Stimulated activated effector memory CD8-positive, alpha-beta T cell treated with anti-CD3 and anti-CD28 coated beads, Interleukin-12 subunit alpha, Interleukin-12 subunit beta, amount 100 ng/mL, for 72 hours (primary cell): ENCODE measurements at regions not wholly inside any gene's neighbourhood (a gene's known extent, or its start where the extent isn't known, plus 50 kb on each side); places are given as distances from the start of the nearest gene placed in this dataset.

Experiments used
- ATAC-seq: fragments of 150-1000 bp; cut with Tn5 transposase; 2 replicates; pipeline ENCODE4 v1.10.0; 2021
- DNase-seq, 2 donors: peaks; one replicate each; pipeline ENCODE4 v3.0.0; 2021 to 2022; ENCODE audit warnings: low spot score in 2 of 2
- H3K27ac Mint-ChIP-seq: one replicate; pipeline ENCODE4 v1.8.0; 2022; ENCODE audit warnings: mild to moderate bottlenecking, mixed read lengths
- H3K36me3 Mint-ChIP-seq: one replicate; pipeline ENCODE4 v1.8.0; 2022; ENCODE audit warnings: mild to moderate bottlenecking, mixed read lengths
- H3K4me1 Mint-ChIP-seq: one replicate; pipeline ENCODE4 v1.8.0; 2022; ENCODE audit warnings: mixed read lengths
- H3K4me3 Mint-ChIP-seq: one replicate; pipeline ENCODE4 v1.8.0; 2022; ENCODE audit warnings: mild to moderate bottlenecking, mixed read lengths
- H3K9me3 Mint-ChIP-seq: one replicate; pipeline ENCODE4 v1.8.0; 2022; ENCODE audit warnings: mixed read lengths

GRCh38 chr11:70604630-70605467, 206.5 kb downstream of the CTTN start:
- ATAC-seq (no peak), DNase-seq (no peak)
- no peak overlapping the region for H3K27ac Mint-ChIP-seq
- no peaks in the 10 kb centered on the region for H3K4me1 Mint-ChIP-seq
- no peaks in the 10 kb centered on the region for H3K9me3 Mint-ChIP-seq
- no peaks in the 10 kb centered on the region for H3K36me3 Mint-ChIP-seq
- H3K4me3 Mint-ChIP-seq: no peak overlapping the region

GRCh38 chr11:70605468-70605815, 207.1 kb downstream of the CTTN start:
- Mint-ChIP-seq H3K27ac (no peak overlapping the region), H3K9me3 (no peaks in the 10 kb centered on the region), H3K4me3 (no peak overlapping the region), H3K4me1 (no peaks in the 10 kb centered on the region), H3K36me3 (no peaks in the 10 kb centered on the region)
- DNase-seq (no peak), ATAC-seq (no peak)

GRCh38 chr11:70605846-70606245, 207.5 kb downstream of the CTTN start:
- DNase-seq: no peak
- no peaks in the 10 kb centered on the region for H3K9me3 Mint-ChIP-seq
- H3K27ac Mint-ChIP-seq: no peak overlapping the region
- no peak overlapping the region for H3K4me3 Mint-ChIP-seq
- H3K4me1 Mint-ChIP-seq: no peaks in the 10 kb centered on the region
- no peak for ATAC-seq
- H3K36me3 Mint-ChIP-seq: no peaks in the 10 kb centered on the region

DNA sequence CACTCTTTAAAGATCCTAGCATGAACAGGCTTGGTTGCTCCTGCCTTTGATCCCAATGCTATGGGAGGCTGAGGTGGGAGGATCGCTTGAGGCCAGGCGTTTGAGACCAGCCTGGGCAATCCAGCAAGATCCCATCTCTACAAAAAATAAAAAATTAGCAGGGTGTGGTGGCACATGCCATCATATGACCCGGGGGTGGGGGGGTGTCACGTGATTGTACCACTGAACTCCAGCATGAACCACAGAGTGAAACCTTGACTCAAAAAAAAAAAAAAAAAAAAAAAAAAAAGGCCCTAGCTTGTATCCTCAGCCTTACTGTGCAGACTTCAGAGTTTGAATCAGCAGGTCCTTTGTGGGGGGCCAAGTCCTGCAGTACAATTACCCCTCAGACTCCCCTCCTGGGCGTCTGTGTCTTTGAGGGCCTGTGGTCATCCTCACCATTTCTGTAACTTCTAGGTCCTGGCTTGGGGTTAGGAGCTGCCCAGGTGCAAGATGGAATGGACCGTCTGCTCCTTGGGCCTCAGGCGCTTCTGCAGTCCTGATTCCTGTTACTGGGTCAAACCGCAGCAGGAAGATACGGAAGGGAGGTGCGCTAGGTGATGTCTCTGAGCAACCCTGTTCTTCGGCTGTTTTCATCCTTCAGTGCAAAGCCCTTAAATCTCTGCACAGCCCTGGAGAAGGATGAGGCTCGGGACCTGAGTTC, 208.1 kb downstream of the CTTN start:
- Mint-ChIP-seq H3K4me3 (no peak overlapping the region), H3K27ac (no peak overlapping the region), H3K4me1 (no peaks in the 10 kb centered on the region), H3K9me3 (no peaks in the 10 kb centered on the region), H3K36me3 (no peaks in the 10 kb centered on the region)
- ATAC-seq: no peak
- DNase-seq: no peak

- ATAC-seq (no peak), DNase-seq (no peak)
- Mint-ChIP-seq H3K4me1 (no peaks in the 10 kb centered on the region), H3K27ac (no peak overlapping the region), H3K4me3 (no peak overlapping the region), H3K36me3 (no peaks in the 10 kb centered on the region), H3K9me3 (no peaks in the 10 kb centered on the region)
These were observed 208.6 kb downstream of the CTTN start for GRCh38 chr11:70606951-70607330.

DNA sequence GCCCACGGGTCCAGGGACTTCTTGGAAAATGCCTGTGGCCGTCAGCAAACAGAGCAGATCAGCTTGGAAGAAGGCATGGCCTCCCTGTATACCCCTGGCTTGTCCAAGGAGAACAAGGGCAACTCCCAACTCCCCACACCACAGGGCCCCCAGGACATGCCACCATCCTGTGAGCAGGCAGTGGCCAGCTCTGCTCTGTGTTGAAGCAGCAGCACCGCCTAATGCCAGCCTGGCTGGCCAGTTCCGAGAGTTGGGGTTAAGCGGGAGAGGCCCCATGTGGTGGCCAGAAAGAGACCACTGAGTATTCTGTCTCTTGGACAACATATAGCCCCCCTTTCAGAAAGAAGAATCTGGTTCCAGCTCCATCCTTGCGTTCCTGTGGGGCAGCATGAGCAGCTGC, 209.2 kb downstream of the CTTN start:
- no peak for ATAC-seq
- Mint-ChIP-seq H3K4me1 (no peaks in the 10 kb centered on the region), H3K4me3 (no peak overlapping the region), H3K36me3 (no peaks in the 10 kb centered on the region), H3K9me3 (no peaks in the 10 kb centered on the region), H3K27ac (no peak overlapping the region)
- DNase-seq: no peak

DNA sequence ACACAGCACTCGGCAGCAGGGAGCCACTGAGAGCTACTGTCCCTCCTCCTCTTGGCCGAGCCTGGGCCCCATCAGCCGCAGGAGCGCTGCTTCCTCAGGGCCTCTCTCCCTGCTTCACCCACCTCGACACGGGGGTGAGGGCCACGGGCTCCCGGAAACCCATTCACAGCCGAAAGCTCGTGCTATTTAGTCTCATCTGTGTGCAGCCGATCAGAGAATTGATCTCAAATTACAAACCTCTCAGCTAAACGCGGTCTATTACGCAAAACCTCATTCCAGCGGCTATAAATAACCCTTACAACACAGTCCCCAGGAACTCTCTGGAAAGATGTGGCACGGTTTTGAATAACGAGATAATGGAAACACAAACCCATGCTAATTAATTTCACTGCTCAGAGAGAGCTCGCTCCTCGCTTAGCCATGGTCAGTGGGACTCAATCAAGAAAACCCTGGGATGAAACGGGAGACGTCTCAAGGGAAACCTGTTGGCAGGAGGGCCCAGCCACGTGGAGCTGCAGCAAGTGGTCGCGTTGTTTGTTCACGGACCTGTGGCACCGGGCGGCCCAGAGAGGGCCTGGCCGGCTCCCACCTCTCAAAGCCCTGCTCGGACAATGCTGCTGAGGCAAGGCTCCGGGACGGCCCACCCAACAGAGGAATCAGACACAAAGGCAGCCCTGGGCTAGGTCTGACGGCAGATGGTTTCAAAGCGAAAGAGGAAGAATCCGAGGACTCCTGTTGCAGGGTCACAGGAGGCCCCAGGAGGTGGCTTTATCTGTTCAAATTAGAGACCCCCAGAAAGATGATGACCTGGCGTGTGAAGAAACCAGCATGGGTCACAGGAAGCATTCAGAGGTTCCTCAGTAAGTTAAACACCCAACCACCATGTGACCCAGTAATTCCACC, 210.5 kb downstream of the CTTN start:
- Mint-ChIP-seq H3K4me3 (no peak overlapping the region), H3K4me1 (no peaks in the 10 kb centered on the region), H3K27ac (no peak overlapping the region), H3K9me3 (no peaks in the 10 kb centered on the region), H3K36me3 (no peaks in the 10 kb centered on the region)
- ATAC-seq: no peak
- no peak for DNase-seq

GRCh38 chr11:70610566-70611565, 212.5 kb downstream of the CTTN start:
- no peaks in the 10 kb centered on the region for H3K4me1 Mint-ChIP-seq
- H3K9me3 Mint-ChIP-seq: no peaks in the 10 kb centered on the region
- no peak overlapping the region for H3K27ac Mint-ChIP-seq
- no peaks in the 10 kb centered on the region for H3K36me3 Mint-ChIP-seq
- ATAC-seq: no peak
- H3K4me3 Mint-ChIP-seq: no peak overlapping the region
- no peak for DNase-seq

- Mint-ChIP-seq H3K4me3 (no peak overlapping the region), H3K9me3 (no peaks in the 10 kb centered on the region), H3K27ac (no peak overlapping the region), H3K36me3 (no peaks in the 10 kb centered on the region), H3K4me1 (no peaks in the 10 kb centered on the region)
- DNase-seq: no peak
- ATAC-seq: no peak
These were observed 213.5 kb downstream of the CTTN start for GRCh38 chr11:70611821-70612220.

GRCh38 chr11:70612459-70613141, 214.3 kb downstream of the CTTN start:
- no peaks in the 10 kb centered on the region for H3K4me1 Mint-ChIP-seq
- ATAC-seq (no peak), DNase-seq (no peak)
- no peak overlapping the region for H3K4me3 Mint-ChIP-seq
- no peaks in the 10 kb centered on the region for H3K36me3 Mint-ChIP-seq
- H3K9me3 Mint-ChIP-seq: no peaks in the 10 kb centered on the region
- H3K27ac Mint-ChIP-seq: no peak overlapping the region

DNA sequence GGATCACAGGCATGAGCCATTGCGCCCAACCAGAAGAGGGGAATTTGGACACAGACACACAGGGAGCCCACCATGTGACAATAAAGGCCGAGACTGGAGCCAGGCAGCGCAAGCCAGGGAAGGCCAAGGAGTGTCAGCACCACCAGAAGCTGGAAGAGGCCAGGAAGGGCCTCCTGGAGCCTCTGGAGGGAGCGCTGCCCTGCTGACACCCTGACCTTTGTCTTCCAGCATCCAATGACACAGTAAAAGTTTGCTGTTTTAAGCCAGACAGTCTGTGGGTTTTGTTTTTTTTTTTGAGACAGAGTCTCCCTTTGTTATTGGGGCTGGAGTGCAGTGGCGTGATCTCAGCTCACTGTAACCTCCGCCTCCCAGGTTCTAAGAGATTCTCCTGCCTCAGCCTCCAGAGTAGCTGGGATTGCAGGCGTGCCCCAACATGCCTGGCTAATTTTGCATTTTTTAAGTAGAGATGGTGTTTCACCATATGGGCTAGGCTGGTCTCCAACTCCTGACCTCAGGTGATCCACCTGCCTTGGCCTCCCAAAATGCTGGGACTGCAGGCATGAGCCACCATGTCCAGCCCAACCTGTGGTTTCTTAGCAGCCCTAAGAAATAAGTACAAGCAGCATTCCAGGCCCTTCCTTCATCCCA, 215.8 kb downstream of the CTTN start:
- no peak for ATAC-seq
- H3K27ac Mint-ChIP-seq: no peak overlapping the region

GRCh38 chr11:70615036-70615875, 216.9 kb downstream of the CTTN start:
- DNase-seq (no peak), ATAC-seq (no peak)
- H3K9me3 Mint-ChIP-seq: no peaks in the 10 kb centered on the region
- H3K36me3 Mint-ChIP-seq: no peaks in the 10 kb centered on the region
- no peak overlapping the region for H3K4me3 Mint-ChIP-seq
- H3K27ac Mint-ChIP-seq: no peak overlapping the region
- no peaks in the 10 kb centered on the region for H3K4me1 Mint-ChIP-seq

More for the DNA sequence above, 215.8 kb downstream of the CTTN start:
- DNase-seq: no peak
- Mint-ChIP-seq H3K4me1 (no peaks in the 10 kb centered on the region), H3K4me3 (no peak overlapping the region), H3K36me3 (no peaks in the 10 kb centered on the region), H3K9me3 (no peaks in the 10 kb centered on the region)

- Mint-ChIP-seq H3K27ac (no peak overlapping the region), H3K4me3 (no peak overlapping the region), H3K4me1 (no peaks in the 10 kb centered on the region)
These were observed 218.0 kb downstream of the CTTN start for GRCh38 chr11:70616317-70616716.

More at GRCh38 chr11:70616317-70616716, 218.0 kb downstream of the CTTN start:
- no peaks in the 10 kb centered on the region for H3K9me3 Mint-ChIP-seq
- no peaks in the 10 kb centered on the region for H3K36me3 Mint-ChIP-seq
- no peak for DNase-seq
- ATAC-seq: no peak
